ENCODE measurements at regions not wholly inside any gene's neighbourhood (a gene's known extent, or its start where the extent isn't known, plus 50 kb on each side); places are given as distances from the start of the nearest gene placed in this dataset.

- DNase-seq (ENCODE audit: low spot score): no peak
- TF ChIP-seq CTCF (IDR thresholded peaks at IDR 0.05; ENCODE audit: extremely low read depth, missing control alignments): no peak
Measured at GRCh38 chr16:86011532-86011931, 112.6 kb downstream of the IRF8 start.

GRCh38 chr16:86012221-86012620 lies 113.3 kb downstream of the IRF8 start:
- TF ChIP-seq CTCF (IDR thresholded peaks at IDR 0.05; ENCODE audit: extremely low read depth, missing control alignments): no peak
- no peak for DNase-seq (ENCODE audit: low spot score)

- DNase-seq (ENCODE audit: low spot score): no peak
- no peak for TF ChIP-seq CTCF (IDR thresholded peaks at IDR 0.05; ENCODE audit: extremely low read depth, missing control alignments)
Measured at GRCh38 chr16:86013867-86014266, 114.9 kb downstream of the IRF8 start.

GRCh38 chr16:86015606-86016005 lies 116.6 kb downstream of the IRF8 start:
- DNase-seq (ENCODE audit: low spot score): no peak
- TF ChIP-seq CTCF (IDR thresholded peaks at IDR 0.05; ENCODE audit: extremely low read depth, missing control alignments): no peak

- DNase-seq (ENCODE audit: low spot score): peak; percentile 79
- TF ChIP-seq CTCF (IDR thresholded peaks at IDR 0.05; ENCODE audit: extremely low read depth, missing control alignments): peak; percentile 37
Measured at GRCh38 chr16:86016201-86016965, 117.4 kb downstream of the IRF8 start.

- no peak for TF ChIP-seq CTCF (IDR thresholded peaks at IDR 0.05; ENCODE audit: extremely low read depth, missing control alignments)
- DNase-seq (ENCODE audit: low spot score): no peak
Measured at GRCh38 chr16:86018071-86018470, 119.1 kb downstream of the IRF8 start.

GRCh38 chr16:86018487-86018886 lies 119.5 kb downstream of the IRF8 start:
- DNase-seq (ENCODE audit: low spot score): peak; percentile 44
- no peak for TF ChIP-seq CTCF (IDR thresholded peaks at IDR 0.05; ENCODE audit: extremely low read depth, missing control alignments)
